Dermis blood vessel endothelial cell (primary cell): ENCODE measurements at regions not wholly inside any gene's neighbourhood (a gene's known extent, or its start where the extent isn't known, plus 50 kb on each side); places are given as distances from the start of the nearest gene placed in this dataset.

Source experiments
- DNase-seq: peaks from one replicate; pipeline ENCODE4 v3.0.0; 2010

DNA sequence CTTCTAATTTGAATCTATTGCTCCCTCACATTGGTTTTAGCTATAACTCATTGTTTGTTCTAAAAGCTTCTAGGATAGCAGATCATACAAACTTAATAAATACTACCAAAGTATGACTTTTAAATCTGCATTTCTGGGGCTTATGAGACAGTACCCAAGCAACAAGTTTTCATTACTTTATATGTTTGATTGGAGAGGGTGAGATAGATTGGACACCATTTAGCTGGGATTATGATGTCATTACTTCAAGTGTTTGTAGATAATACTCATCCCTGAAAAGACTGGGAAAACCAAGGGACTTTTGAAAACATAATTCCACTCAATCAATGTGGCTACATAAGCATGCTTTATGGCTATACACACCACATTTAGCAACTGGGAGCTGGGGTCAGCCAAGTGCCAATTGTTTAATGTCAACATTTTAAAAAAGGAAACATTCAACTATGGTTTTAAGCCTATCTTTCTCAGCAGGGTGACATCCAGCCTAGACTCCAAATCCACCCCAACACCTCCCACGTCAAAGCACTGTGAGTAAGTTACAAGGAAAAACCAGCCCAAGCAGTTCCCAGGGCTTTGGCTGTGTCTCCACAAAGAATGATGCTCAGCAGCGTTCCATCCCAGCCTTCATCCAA is 119.9 kb downstream of the ETAA1 start:
- DNase-seq = no peak

DNA sequence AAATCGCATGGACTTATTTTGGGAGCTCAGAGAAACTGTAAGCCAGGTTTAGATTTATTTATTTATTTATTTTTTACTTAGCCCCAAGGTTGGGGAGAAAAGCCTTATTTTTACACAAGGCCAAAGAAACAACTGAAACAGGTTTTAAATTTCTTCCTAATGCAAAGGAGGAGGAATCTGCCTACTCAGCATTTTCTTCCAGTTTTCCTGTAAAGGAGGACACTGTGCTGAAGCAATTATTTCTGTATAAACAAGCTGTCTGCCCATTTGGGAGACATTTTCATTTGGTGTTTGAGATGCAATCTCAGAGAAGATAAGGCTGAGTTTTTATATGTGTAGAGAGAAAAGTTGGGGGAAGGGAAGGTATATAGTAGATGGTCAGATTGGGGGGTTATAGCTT is 125.0 kb downstream of the ETAA1 start:
- no peak for DNase-seq

DNA sequence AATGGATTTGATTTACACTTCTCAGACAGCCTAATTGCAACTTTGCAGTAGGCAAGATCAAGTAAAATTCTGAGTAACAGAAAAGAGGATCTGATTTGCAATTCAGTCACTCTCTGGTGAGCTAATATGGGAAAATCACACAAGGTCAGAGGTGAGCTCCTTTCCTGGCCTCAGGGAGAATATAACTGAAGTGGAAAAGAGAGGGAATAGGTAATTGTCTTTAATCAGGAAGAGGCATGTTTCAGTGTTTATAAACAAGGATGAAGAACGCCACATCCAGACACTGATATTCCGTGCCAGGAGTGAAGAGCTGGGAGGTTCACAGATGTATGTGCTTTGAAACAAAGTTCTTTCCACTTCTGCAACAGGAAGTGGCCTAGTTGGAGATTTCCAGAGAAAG is 127.1 kb downstream of the ETAA1 start:
- peak; percentile 8 for DNase-seq

DNA sequence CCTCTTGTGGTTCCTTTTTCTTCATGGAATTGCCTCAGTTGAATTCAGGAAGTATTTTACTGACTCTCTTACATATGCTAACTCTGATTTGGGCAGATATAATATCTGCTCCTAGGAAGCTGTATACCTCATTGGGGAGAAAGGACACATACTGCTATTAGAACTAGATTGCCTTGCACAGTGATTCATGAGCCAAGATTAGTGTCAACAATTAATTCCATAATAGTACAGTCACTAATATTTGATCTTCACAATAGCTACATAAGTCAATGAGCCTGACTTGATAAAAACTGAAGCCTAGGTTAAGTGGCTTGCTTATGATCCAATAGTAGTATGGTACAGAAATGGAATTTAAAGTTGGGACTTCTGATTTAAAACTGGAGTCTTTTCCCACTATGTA is 127.6 kb downstream of the ETAA1 start:
- DNase-seq = no peak

DNA sequence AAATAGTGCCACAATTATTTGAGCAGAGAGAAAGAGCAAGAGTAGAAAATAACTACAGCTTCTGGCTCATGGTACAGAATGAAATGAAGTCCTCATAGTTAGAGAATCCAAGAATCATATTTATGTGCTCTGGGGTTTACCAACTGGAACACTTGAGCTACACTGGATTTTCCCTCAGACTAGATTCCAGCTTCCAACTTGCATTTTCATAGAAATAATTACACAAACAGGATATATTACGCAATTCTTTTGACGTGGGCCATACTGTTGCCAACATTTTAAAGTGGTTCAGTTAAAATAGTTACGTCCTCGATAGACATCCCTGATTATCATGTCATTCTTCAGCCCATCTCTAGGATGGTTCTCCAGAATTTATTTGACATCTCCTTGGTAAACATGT is 129.2 kb downstream of the ETAA1 start:
- peak; percentile 23 for DNase-seq

DNA sequence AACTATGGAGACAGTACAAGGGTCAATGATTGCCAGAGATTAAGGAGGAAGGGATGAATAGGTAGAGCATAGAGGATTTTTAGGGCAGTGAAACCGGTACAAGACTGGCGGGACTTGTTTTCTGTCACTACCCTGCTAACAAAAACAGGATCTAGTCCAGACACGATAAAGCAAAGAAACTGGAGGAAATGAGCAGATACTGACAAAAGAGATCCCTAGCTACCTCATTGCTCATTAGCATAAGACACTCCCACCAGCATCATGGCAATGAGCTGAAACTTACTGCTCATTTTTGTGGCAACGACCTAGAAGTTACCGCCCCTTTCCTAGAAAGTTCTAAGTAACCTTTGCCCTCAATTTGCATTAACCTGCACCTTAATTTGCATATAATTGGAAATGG is 131.2 kb downstream of the ETAA1 start:
- DNase-seq = no peak

DNA sequence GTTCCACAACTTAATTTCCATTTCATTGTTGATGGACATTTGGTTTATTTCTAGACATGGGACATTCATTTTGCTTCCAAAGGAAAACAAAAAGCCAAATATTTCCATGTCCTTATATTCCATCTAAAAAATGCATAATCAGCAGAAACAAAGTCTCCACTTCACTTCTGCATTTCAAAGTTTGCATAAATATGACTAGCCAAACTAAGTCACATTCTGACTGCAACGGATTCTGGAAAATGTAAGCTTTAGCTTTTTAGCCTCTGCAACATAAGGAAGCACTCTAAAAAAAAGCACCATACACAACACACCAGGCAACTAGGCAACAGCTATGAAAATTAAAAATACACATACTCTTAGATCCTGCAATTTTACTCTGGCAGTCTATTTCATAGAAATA is 135.3 kb downstream of the ETAA1 start:
- DNase-seq = no peak

DNA sequence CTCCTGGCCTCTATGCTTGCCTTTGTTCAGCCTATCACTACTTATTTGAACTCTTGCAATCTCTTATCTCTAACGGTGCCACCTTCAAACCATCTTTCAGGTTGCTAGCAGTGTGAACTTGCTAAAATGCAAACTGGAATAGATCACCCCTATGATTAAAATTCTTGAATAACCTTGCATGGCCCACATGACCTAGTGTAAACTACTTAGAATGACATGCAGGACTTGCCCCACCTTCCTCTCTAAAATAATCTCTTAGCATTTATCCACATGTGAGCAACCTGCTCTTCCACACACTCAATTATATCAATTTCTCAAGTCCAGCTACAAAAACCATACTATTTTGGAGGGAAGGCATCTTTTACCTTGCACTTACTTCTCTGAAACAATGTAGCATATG is 137.6 kb downstream of the ETAA1 start:
- DNase-seq = no peak

DNA sequence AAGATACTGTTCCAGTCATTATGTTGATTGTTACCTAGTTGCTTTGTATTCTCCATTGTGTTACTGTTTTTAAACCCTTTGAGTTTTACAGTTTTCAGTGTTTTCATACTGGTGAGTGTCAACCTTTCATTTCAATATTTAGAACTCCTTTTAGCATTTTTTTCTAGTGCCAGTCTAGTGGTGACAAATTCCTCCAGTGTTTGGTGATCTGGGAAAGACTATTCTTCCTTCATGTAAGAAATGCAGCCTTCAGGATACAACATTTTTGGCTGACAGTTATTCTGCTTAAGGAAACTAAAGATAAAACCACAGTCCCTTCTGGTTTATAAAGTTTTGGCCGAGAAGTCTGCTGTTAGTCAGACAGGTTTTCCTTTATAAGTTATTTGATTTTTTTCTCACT is 143.8 kb downstream of the ETAA1 start:
- no peak for DNase-seq

DNA sequence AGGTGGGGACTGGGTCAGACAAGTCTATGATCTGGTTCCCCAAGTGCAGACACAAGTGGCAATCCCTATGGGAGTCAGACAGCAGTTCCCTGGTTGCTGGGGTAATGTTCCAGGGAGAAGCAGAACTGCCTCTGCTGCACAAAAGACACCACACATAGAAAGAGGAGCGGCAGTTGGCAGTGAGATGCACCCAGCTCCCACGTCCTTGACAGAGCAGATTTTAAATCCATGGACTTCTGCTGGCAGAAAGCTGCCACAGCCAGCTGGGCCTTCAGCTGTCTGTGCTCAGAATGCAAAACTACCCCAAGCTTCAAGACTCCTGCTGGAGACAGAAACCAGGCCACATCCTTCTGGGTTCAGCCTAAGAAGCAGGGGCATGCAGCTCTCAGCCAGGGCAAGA is 147.2 kb downstream of the ETAA1 start:
- DNase-seq = no peak

DNA sequence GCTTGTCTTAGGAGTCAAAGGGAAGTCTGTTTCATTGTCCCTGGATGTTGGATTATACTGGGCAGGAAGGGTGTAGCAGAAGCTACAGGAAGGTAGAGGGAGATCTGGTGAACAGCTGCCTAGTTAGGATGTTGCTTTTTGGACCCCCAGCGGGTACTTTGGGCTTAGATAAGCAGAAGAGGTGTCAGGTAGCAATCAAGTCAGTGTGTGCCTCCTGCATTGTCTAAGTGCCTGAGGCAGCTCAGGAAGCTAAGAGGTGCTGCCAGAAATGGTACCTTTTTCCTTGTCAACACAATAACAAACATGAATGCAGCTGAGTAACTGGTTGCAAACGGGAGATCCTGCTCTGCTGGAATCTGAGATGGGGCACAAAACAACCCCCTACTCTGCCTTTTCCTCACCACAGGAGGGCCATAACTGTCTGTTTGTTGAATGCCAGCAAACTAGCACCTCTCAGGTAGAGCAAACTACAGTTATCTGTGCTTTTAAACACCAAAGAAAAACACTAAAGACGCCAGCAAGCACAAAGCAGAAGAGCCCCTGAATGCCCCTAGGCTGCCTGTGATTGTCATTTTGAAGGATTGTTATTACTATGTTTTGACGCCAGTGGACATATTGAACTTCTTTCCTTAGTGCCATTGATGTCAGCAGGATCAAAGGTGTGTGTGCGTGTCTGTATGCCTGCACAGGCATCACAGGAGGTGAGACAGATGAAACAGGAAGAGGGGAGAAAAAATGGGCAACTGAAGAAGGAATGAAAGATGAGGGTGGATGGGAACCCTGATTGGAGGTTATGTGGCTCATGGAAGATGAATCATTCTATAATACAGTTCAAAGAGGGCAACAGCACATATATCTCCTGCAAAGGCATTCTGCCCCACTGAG is 151.4 kb downstream of the ETAA1 start:
- no peak for DNase-seq

DNA sequence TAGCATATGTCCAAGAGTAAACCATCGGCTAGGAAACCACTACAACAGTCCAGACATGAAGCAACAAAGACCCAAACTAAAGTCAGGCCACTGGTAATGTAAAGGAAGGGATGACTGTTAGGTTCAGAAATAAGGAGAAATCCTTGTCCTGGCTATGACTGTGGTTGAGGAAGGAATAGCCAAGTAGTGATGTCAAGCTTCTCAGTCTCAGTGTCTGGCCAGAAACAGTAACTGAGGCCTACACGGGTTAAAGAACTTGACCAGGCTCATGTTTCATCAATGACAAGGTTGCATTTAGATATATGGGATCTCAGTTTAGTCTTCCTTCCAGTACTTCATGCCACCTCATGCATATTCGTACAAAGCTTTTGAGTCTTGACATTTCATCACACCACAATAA is 162.0 kb downstream of the ETAA1 start:
- no peak for DNase-seq

DNA sequence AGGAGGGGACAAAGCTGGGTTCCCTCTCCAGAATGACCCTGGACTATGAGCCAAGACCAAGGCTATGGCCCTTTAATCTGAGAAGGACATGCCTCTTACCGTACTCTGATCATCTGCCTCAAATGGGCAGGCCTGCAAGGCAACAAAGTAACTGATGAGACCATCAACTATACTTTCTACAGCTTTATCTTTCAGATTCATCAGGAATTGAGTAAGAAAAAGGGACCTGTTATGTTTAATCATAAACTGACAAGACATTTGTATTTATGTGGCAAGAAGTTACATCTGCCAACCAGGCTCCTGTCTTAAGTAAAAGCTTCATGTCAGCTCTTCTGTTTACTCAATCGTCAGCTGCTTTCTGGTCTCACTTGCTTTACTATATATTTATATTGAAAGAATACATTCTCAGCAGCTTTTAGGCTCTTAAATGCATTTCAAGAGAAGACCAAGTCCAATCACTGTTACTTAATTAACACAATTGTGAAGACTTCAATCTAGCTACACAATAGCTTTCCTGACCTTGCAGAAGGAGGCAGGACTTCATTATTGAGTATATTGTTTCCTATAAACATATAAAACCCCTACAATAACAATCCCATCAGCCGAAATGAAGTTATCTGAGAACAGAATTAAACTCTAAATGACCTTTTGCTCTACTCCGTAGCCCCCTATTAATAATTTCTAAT is 163.8 kb downstream of the ETAA1 start:
- no peak for DNase-seq

DNA sequence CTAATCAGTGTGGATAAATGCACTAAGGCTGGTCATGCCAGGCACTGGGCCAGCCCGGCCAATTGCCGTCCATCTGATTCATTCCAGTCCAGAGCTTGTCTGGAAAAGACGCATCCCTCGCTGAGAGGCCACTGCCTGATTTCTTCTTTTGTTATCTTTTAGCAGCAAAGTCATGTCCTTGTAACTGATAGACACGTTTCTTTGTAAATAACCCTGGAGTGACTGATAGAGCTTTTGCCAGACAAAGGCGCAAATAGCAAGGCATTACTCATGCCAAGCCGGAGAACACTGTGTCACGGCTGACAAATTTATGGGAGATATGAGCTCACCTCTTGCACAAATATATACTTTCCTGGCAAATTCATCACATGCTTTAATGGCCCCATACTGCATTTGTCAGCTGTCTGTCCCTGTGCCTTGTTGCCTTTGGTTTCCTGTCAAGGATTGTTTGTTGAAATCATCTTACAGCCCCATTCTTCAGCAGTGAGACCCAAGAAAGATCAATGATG is 164.4 kb downstream of the ETAA1 start:
- DNase-seq = peak; percentile 80

DNA sequence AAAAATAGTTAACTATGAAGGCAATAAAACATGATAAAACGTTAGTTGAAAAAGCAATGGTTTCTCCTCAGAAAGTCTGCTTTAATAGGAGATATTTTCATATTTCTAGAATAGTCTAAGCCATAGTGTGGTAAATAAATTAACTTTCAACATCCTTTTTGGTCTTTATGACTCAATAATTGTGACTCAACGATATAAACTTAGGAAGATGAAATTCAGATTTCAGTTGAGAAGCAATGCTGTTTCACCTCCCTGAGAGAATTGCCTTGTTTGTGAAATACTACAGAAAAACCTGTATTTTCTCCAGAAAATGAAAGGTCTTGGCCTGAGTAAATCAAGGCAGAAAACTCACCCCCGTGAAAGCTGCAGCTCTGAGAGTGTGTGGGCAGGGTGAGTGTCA is 166.9 kb downstream of the ETAA1 start:
- no peak for DNase-seq

DNA sequence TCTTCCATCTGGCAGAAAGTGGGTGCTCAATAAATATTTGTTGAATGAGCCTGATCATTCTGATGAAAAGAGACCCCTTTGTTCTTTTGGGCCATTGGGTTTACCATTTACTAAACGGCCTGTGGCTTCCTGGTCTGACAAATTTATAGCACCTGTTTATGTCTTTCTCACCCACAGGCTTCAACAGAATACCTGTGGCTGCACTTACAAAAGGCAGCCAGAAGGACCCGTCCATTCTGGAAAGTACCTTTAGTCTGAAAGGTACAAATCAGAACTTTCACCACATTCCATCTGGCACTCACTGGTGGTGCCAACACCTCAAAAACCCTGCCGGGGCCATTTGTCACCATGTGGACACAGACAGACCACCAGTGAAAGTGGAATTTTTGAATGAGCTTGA is 167.5 kb downstream of the ETAA1 start:
- DNase-seq = no peak

DNA sequence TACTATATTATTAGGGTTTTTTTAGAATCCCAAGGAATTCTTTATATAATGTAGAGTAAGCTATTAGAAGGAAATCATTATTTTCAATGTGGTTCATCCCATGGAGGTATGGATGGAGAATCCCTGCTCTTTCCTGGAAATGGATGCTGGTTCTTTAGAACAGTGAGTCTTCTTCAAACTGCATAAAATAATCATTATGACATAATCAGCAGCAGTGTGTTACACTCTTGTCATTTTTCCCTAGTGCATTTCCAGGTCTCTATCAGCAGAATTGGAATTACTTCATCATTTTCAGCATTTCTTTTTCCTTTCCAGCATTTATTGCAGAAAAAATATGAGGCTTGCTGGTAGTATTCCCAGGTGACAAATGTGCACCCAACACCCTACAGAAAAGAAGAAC is 168.1 kb downstream of the ETAA1 start:
- no peak for DNase-seq

DNA sequence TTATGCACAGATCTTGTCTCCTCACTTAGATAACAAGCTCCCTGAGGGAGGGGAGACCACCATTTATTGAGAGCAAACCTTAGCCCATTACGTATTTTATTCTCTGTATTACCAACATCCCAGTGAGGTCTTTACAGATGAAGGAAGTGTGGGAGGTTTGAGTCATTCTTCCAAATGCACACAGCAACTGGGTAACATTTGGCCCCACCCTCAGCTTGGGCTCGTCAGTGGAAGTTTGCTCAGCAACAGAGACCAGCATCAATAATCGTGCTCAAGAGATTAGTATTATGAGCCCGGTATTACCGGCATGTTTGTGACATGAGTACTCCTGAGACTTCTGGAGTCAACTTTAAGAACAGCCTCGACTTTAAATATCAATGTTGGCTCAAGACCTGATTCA is 168.6 kb downstream of the ETAA1 start:
- DNase-seq = peak; percentile 69

DNA sequence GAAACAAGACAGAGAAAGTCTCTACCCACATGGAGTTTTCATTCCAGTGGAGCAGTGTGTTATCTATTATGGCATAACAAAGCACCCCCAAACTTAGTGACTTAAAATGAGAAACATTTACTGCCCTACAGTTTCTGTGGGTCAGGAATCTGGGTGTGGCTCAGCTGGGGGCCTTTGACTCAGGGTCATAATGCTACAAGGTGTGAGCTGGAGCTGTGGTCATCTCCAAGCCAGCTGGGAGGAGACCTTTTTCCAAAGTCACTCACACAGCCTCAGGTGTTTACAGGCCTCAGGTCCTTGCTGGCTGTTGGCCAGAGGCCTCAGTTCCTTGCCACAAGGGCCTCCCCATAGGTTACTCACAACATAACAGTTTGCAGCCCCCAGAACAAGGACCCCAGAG is 169.2 kb downstream of the ETAA1 start:
- no peak for DNase-seq

DNA sequence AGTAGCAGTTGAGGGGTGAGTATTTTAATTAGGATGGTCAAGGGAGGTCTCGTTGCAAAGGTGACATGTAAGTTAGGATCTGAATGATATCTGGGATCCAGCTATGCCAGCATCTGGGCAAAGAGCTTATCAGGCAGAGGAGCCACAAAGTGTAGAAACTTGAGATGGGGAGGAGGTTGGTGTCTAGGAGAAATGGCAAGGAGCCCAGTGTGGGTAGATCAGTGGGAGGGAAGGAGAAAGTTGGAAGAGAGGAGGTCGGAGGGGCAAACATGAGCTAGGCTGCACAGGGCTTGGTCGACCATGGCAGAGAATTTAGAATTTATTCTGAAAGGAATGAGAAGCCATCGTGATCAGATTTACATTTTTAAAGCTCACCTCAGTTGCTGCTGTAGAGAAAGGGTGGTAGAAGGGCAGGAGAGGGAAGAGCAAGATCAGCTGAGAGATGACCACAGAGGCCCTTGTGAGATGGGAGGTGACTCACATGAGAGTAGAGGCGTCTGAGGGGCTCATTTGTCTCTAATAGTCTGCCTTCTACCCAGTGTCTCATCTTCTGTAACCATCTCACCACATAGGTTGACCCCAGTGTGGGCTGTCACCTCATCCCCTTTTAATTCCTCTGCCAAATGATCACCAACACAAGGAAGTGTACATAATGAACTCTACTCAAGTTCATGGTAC is 170.0 kb downstream of the ETAA1 start:
- DNase-seq = no peak

DNA sequence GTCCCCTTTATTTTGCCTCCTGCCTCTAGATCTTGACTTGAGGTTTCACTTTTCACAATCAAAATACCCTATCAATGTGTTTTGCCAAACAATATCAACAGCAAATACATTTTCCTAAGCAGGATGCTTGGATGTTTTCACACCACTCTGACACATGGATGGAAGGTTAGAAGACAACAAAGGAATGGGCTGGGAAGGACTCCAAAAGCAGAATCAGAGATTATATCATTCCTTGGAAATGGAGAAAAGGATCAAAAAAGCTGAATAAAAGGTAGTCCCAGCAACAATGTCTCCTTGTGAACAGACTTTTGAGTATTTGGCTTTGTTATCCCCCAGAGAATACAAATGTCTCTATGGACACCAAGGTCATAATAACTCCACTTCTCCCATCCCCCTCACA is 170.8 kb downstream of the ETAA1 start:
- no peak for DNase-seq

DNA sequence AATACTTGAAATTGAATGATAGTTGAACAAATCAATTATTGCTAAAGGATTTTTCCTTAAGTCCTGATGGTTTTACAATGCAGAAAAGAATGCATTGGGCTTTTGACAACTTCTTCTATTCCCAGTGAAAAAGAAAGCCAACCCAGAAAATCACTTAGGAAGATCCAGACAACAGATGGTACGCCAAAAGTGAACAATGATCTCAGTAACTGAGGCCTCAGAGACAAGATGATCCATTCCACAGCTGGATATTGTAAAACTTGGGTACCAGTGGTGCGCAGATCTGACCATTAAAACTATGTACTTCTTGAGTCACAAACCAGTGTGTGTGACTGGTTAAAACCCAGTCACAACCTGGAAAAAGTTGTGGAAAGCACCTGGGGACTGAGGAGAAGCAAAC is 173.5 kb downstream of the ETAA1 start:
- no peak for DNase-seq
